Liver (tissue), 8 donors: ENCODE measurements at regions not wholly inside any gene's neighbourhood (a gene's known extent, or its start where the extent isn't known, plus 50 kb on each side); places are given as distances from the start of the nearest gene placed in this dataset.

Source experiments
- DNase-seq: peaks from one replicate; pipeline ENCODE4 v3.0.0-alpha.2; 2017; ENCODE audit warnings: low spot score
- H3K27ac ChIP-seq, 2 donors: one replicate each; pipeline ENCODE4 v1.7.0; 2013; ENCODE audit warnings: inconsistent platforms in 2 of 2, low read length in 2 of 2, control low read depth in 1 of 2, low read depth in 1 of 2, mild to moderate bottlenecking in 1 of 2
- H3K27me3 ChIP-seq, 4 donors: one replicate each; pipeline versions ENCODE4 v1.6.1 to v1.7.0; 2013; ENCODE audit warnings: low read length in 3 of 4, inconsistent platforms in 1 of 4, mild to moderate bottlenecking in 1 of 4, moderate library complexity in 1 of 4; ENCODE audit not compliant: control insufficient read depth in 4 of 4, insufficient read depth in 4 of 4
- H3K36me3 ChIP-seq, 4 donors: one replicate each; pipeline versions ENCODE4 v1.6.1 to v1.7.0; 2013; ENCODE audit warnings: low read length in 3 of 4, mild to moderate bottlenecking in 3 of 4, low read depth in 1 of 4, moderate library complexity in 1 of 4; ENCODE audit not compliant: control insufficient read depth in 4 of 4, insufficient read depth in 3 of 4
- H3K4me1 ChIP-seq, 4 donors: one replicate each; pipeline versions ENCODE4 v1.6.1 to v1.7.0; 2013; ENCODE audit warnings: low read length in 3 of 4, mild to moderate bottlenecking in 3 of 4, moderate library complexity in 1 of 4; ENCODE audit not compliant: control insufficient read depth in 4 of 4, insufficient read depth in 4 of 4
- H3K4me3 ChIP-seq, 3 donors: one replicate each; pipeline versions ENCODE4 v1.6.1 to v1.7.0; 2013; ENCODE audit warnings: low read length in 3 of 3, control low read depth in 1 of 3, low read depth in 1 of 3, mild to moderate bottlenecking in 1 of 3
- H3K9ac ChIP-seq, 2 donors: one replicate each; pipeline ENCODE4 v1.7.0; 2013; ENCODE audit warnings: low read length in 2 of 2, mild to moderate bottlenecking in 2 of 2, moderate library complexity in 2 of 2, control low read depth in 1 of 2, low read depth in 1 of 2
- H3K9me3 ChIP-seq, 4 donors: one replicate each; pipeline versions ENCODE4 v1.6.1 to v1.7.0; 2013; ENCODE audit warnings: low read length in 3 of 4; ENCODE audit not compliant: control insufficient read depth in 4 of 4
- ATF3 ChIP-seq: IDR thresholded peaks from 2 replicates; pipeline ENCODE4 v1.6.1; 2016; ENCODE audit warnings: antibody characterized with exemption
- FOXA1 ChIP-seq: IDR thresholded peaks from 2 replicates; pipeline ENCODE4 v1.6.1; 2016; ENCODE audit warnings: antibody characterized with exemption
- FOXA2 ChIP-seq: IDR thresholded peaks from 2 replicates; pipeline ENCODE4 v1.6.1; 2016; ENCODE audit warnings: antibody characterized with exemption
- GABPA ChIP-seq, 2 donors: IDR thresholded peaks in 1 of 2; conservative IDR thresholded peaks in 1 of 2; 2 replicates each; pipeline ENCODE4 v1.6.1; 2016; ENCODE audit warnings: antibody characterized with exemption in 2 of 2, mild to moderate bottlenecking in 1 of 2, moderate library complexity in 1 of 2
- HNF4G ChIP-seq: IDR thresholded peaks from 2 replicates; pipeline ENCODE4 v1.6.1; 2016; ENCODE audit warnings: antibody characterized with exemption
- JUND ChIP-seq, 2 donors: IDR thresholded peaks; 2 replicates each; pipeline ENCODE4 v1.6.1; 2016; ENCODE audit warnings: antibody characterized with exemption in 2 of 2
- MAX ChIP-seq: IDR thresholded peaks from 2 replicates; pipeline ENCODE4 v1.6.1; 2016; ENCODE audit warnings: antibody characterized with exemption
- NR2F2 ChIP-seq: IDR thresholded peaks from 2 replicates; pipeline ENCODE4 v1.6.1; 2016; ENCODE audit warnings: antibody characterized with exemption
- RAD21 ChIP-seq, 2 donors: IDR thresholded peaks; 2 replicates each; pipeline ENCODE4 v1.6.1; 2016; ENCODE audit warnings: antibody characterized with exemption in 2 of 2, mild to moderate bottlenecking in 2 of 2
- REST ChIP-seq: IDR thresholded peaks from 2 replicates; pipeline ENCODE4 v1.6.1; 2016; ENCODE audit warnings: antibody characterized with exemption, mild to moderate bottlenecking
- RXRA ChIP-seq, 2 donors: IDR thresholded peaks; 2 replicates each; pipeline ENCODE4 v1.6.1; 2017 to 2018; ENCODE audit warnings: antibody characterized with exemption in 2 of 2, mild to moderate bottlenecking in 1 of 2
- SP1 ChIP-seq: IDR thresholded peaks from 2 replicates; pipeline ENCODE4 v1.6.1; 2018; ENCODE audit warnings: antibody characterized with exemption, mild to moderate bottlenecking
- TAF1 ChIP-seq: conservative IDR thresholded peaks from 2 replicates; pipeline ENCODE4 v1.6.1; 2016; ENCODE audit warnings: antibody characterized with exemption, mild to moderate bottlenecking
- YY1 ChIP-seq: IDR thresholded peaks from 2 replicates; pipeline ENCODE4 v1.6.1; 2016; ENCODE audit warnings: antibody characterized with exemption, mild to moderate bottlenecking
- WGBS: extraction: QIAGEN DNeasy Blood & Tissue Kit; methylation state at CpG from one replicate; pipeline ENCODE4 v1.1.7; 2013; 5-methylcytosine and 5-hydroxymethylcytosine counted together
- TF ChIP-seq, protein P1 (sequence below): IDR thresholded peaks from 2 replicates; pipeline ENCODE4 v1.6.1; 2016; ENCODE audit warnings: antibody characterized with exemption
- TF ChIP-seq, protein P2 (sequence below): fragments of 150-350 bp; IDR thresholded peaks from 2 replicates; pipeline ENCODE4 v1.5.1; 2017; ENCODE audit warnings: improper control_type of control experiment, low read depth, low read length; ENCODE audit not compliant: missing input control
- donor health status: healthy.
- donor health status: healthy.
- donor health status: healthy.
- donor health status: healthy.
- donor health status: healthy.

GRCh38 chr20:60968853-60969720, 283.0 kb upstream of the CDH4 start:
- H3K9me3 ChIP-seq, result no peaks in the 10 kb centered on the region
- peaks cover 0 to 10% (median 0%) of the 10 kb centered on the region in 4 donors for H3K27me3 ChIP-seq
- H3K36me3 ChIP-seq, result peaks cover 0 to 2% (median 0%) of the 10 kb centered on the region in 4 donors
- H3K9ac ChIP-seq, result no peak overlapping the region
- DNase-seq, result no peak
- TF ChIP-seq FOXA2 (no peak), REST (no peak), ATF3 (no peak), HNF4G (no peak), MAX (no peak), SP1 (no peak), RAD21 (IDR thresholded peaks at IDR 0.05) (no peak), TAF1 (no peak), YY1 (no peak), GABPA (IDR thresholded peaks at IDR 0.05 in 1 of 2, conservative IDR thresholded peaks at IDR 0.05 in 1 of 2) (no peak), RXRA (IDR thresholded peaks at IDR 0.05) (no peak), JUND (IDR thresholded peaks at IDR 0.05) (no peak), NR2F2 (no peak), FOXA1 (no peak)
- TF ChIP-seq, protein P1, sequence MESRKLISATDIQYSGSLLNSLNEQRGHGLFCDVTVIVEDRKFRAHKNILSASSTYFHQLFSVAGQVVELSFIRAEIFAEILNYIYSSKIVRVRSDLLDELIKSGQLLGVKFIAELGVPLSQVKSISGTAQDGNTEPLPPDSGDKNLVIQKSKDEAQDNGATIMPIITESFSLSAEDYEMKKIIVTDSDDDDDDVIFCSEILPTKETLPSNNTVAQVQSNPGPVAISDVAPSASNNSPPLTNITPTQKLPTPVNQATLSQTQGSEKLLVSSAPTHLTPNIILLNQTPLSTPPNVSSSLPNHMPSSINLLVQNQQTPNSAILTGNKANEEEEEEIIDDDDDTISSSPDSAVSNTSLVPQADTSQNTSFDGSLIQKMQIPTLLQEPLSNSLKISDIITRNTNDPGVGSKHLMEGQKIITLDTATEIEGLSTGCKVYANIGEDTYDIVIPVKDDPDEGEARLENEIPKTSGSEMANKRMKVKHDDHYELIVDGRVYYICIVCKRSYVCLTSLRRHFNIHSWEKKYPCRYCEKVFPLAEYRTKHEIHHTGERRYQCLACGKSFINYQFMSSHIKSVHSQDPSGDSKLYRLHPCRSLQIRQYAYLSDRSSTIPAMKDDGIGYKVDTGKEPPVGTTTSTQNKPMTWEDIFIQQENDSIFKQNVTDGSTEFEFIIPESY, result no peak
- TF ChIP-seq, protein P2, sequence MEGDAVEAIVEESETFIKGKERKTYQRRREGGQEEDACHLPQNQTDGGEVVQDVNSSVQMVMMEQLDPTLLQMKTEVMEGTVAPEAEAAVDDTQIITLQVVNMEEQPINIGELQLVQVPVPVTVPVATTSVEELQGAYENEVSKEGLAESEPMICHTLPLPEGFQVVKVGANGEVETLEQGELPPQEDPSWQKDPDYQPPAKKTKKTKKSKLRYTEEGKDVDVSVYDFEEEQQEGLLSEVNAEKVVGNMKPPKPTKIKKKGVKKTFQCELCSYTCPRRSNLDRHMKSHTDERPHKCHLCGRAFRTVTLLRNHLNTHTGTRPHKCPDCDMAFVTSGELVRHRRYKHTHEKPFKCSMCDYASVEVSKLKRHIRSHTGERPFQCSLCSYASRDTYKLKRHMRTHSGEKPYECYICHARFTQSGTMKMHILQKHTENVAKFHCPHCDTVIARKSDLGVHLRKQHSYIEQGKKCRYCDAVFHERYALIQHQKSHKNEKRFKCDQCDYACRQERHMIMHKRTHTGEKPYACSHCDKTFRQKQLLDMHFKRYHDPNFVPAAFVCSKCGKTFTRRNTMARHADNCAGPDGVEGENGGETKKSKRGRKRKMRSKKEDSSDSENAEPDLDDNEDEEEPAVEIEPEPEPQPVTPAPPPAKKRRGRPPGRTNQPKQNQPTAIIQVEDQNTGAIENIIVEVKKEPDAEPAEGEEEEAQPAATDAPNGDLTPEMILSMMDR, result no peak
- WGBS, result 75% methylated on average over 7 of the region's 7 CpGs
- H3K4me1 ChIP-seq, result no peaks in the 10 kb centered on the region
- H3K4me3 ChIP-seq, result no peak overlapping the region
- no peak overlapping the region for H3K27ac ChIP-seq
